Myocyte (in vitro differentiated cells): ENCODE measurements at regions not wholly inside any gene's neighbourhood (a gene's known extent, or its start where the extent isn't known, plus 50 kb on each side); places are given as distances from the start of the nearest gene placed in this dataset.
A peak's percentile ranks its signal among the peaks of the same experiment; 100 is the strongest.
"Not testable (repeated sequence)": the region's sequence is repeated elsewhere in the genome, so short reads cannot be mapped to it uniquely, and the experiment has no call there.

Experiments
- DNase-seq: peaks from one replicate; pipeline ENCODE4 v3.0.0-alpha.2; 2012; ENCODE audit warnings: low read depth

DNA sequence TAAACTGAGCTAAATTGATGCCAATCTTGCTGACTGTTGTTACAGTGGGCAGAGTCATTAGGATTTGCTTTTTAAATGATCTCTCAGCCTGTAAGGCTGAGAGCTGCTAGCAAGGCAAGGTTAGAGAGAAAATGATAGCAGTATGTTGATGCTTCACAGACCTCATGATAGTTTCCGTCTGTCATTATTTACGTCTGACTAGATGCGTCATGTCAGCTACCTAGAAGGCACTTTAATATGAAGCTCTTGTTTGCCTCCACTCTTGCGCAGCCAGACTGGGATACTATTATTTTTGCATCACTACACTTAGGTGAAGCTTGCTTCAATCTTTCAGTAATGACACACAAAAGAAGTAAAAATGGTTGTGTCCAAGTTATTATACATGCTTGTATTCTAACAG, 313.8 kb downstream of the LNPK start:
- no peak for DNase-seq

DNA sequence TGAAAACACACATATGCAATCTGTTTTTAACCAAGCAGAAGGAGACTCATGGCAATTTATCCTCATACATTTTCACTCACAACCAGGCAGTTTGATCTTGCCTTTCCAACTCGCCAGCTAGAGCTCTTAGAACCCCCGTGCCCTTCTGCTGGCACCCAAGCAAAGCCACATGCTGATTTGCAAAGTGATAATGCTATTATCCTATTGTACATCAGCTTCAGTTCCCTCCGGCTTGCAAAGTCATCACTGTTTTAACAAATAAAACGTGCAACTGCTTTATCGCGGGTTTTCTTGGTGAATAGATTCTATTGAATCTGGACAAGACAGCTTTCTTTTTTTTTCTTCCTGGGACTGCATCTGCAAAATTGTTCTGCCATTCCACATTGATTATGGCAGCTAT, 314.6 kb downstream of the LNPK start:
- DNase-seq, result no peak

DNA sequence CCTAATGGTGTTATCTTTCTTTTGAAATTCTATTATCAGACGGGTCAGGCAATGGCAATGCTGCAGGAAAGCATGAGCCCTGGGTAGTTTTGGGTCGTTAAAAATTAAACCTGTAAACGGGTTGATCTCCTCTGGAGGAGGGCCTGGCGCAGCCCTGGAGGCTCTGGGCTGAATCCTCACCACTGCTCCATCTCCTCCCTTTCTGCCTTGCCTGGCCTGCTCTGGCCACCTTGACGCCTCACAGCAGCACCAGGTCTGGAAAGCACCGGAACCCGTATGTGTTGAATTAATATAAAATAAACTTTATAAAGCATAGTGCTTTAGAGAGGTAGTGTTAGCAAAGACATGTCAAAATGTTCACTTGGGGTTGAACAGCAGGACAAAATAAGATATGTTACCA, 316.1 kb downstream of the LNPK start:
- DNase-seq, result no peak

DNA sequence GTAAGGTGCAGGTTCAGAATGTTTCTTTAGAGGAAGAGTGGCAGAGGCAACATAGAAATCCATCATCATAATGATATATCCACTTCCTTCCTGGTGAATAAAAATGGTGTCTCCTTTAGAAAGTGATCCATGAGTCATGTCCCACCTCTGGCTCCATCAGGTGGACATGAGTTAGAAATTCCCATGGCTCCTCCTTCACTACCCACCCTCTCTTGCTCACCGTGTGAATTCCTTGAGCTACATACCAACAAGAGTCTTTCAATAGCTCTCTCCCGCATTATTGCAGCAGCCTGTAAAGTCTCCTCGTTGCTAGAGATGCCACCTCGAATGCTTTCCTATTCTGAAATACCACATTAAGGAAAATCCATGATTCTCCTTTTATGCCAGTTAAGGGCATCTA, 317.6 kb downstream of the LNPK start:
- DNase-seq, result no peak

DNA sequence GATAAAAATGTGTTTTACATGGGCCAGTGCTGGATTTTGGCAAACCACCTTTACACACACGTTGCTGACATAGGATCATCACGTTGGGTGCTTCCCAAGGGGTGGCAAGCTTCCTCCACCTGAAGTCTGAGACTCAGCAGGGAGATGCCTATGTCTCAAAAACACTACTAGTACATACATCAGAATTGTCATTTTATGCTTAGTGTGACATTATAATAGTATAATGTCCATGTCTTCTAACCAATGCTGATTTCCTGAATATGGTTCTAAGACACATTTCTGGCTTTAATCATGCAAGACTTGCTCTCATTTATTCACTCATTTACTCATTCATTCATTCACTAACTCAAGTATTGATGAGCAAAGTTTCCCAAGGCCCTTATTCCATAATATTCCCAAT, 322.3 kb downstream of the LNPK start:
- DNase-seq, result no peak

DNA sequence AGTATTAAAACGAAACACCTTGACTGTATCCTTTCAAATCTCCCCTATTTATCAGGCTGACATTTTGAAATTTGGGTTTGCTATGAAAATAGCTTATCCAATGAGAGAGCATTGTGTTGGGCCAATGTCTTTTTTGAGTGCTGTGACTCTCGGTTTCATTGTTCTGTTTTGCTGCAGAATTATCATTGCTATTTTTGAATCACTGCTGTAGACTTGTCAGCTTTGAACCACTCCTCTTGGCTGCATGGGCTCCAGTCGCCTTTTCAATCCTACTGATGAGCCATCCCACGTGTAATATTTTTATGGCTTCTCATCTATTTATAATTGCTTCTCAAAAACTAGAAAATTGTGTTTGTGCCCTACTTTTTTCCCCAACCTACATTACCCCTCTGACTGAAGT, 322.8 kb downstream of the LNPK start:
- DNase-seq, result no peak

DNA sequence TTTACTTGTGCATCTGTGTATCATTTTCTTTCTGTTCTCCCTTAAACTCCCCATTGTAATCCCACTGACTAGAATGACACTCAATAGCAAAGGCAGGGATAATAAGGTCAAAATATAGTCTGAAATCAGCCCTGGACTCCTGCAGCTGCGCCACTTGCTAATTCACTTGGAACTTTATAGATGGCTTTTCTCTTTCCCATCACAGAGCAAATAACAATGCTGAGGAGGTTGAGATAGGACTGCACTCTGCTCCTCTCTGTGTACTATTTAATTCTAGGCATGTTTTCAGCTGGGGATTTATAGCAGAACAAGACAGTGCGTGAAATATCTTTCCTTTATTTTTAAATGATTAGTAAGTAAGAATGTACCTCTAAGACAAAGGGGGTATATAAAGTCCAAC, 324.2 kb downstream of the LNPK start:
- DNase-seq, result no peak

DNA sequence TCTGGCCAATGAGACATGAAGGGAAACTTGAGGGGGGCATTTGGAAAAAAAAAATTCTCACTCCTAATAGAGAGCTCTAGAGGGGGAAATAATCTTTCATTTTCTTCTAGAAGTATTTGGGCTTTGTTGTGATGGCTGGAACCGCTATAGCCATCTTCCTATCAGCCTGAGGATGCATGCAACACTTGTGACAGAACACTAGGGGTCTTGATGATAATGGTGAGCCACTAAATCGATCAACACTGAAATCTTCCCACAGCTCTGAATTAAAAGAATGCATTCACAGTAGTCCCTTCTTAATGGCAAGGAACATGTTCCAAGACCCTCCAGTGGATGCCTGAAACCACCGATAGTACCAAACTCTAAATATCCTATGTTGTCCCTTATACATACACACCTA, 325.3 kb downstream of the LNPK start:
- DNase-seq, result no peak

DNA sequence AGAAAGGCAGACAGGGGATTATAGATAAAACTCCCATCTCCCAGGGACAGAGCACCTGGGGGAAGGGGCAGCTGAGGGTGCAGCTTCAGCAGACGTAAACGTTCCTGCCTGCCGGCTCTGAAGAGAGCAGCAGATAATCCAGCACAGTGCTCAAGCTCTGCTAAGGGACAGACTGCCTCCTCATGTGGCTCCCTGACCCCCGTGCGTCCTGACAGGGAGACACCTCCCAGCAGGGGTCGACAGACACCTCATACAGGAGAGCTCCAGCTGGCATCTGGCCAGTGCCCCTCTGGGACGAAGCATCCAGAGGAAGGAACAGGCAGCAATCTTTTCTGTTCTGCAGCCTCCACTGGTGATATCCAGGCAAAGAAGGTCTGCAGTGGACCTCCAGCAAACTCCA, 333.3 kb downstream of the LNPK start:
- not testable (repeated sequence) for DNase-seq

DNA sequence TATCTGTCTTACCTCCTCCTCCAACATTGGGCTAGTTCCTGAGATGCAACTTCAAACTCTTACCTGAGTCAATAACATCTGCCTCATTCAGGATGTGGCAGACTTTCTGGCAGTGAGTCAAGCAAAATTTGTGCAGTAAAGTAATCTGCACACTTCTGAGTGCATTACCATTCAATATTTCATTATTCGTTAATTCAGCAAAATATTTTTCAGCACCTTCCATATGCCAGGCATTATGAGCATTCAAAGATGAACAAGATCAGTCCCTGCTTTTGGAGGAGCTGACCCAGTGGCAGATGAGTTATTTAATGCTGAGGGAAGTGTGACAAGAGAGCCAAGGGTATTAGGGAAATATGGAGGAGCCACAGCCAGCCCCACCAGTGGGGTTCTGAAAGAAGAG, 339.7 kb downstream of the LNPK start:
- no peak for DNase-seq

DNA sequence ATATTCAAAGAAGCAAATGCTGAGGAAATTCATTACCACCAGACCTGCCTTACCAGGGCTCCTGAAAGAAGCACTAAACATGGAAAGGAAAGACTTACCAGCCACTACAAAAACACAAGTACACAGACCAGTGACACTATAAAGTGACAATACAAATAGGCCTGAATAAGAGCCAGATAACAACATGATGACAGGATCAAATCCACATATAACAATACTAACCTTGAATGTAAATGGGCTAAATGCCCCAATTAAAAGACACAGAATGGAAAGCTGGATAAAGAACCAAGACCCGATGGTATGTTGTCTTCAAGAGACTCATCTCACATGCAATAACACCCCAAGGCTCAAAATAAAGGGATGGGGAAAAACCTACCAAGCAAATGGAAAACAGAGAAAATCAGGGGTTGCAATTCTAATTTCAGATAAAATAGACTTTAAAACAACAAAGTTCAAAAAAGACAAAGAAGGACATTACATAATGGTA, 353.4 kb downstream of the LNPK start:
- no peak for DNase-seq

DNA sequence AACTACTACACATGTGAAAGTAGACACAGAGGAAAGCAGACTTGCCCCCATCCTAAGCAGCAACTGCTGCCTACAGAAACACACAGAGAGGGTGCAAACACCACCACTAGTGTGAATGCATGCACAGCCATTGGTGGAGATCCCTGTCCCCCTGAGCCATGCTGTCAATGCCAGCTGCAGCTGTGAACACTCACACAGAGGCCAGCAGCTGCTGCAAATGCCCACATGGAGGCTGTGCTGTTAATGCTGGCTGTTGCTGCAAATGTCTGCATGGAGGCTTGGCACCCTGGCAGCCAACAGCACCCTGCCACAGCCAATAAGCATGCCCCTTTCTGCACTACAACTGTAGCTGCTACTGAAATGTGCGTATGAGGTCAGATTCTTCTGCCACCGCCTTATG, 355.0 kb downstream of the LNPK start:
- peak; percentile 1 for DNase-seq

DNA sequence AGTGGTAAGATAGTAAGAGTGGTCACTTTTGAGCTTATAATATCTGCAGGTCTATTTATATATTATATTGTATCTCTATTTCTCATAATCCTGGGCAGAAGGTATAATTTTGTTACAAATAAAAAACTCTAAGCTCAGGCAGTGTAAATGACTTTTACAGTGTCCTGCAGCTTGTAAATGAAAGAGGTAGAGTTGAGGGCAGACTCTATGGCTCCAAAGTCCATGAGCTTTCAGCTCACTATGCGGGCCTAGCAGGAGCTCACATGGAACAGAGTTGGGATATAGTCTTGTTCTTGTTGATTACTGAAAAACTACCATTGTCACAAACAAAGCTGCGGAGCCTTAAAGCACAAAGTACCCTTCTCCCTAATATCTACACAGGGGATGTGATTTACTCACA, 361.4 kb downstream of the LNPK start:
- DNase-seq, result no peak

DNA sequence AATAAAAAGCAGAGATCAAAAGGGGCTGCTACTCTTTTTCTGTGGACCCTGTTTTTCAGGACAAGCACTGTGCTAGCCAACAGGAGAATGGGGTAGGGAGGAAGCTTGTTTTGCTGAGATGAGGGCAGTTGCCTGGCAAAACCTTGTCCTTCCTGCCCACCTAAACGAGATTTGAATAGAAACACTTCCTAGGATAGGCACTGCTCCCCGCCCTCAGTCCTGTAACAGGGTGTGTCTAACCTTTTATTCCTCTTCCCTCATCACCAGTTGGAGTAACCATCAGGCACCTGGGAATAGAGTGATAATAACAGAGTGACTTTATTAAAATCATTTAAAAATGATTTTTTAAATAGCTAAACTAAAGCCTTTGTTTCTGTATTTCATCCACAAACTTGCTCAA, 368.8 kb downstream of the LNPK start:
- DNase-seq, result no peak

DNA sequence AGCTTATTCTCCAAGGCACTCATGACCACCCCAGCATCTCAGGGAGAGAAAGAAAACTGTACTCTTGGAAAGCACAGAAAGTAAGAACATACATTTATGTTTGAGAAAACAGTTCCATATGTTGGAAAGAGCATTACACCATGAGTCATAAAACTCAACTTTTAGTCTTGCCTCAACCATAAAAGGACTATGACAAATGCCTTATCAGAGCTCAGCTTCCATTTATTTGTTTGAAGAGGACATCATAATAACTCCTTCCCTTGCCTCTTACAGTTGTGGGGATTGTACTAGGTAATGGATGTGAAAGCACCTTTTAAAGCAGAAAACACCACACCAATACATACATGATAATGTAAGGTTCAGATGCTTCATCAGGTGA, 370.8 kb downstream of the LNPK start:
- no peak for DNase-seq

DNA sequence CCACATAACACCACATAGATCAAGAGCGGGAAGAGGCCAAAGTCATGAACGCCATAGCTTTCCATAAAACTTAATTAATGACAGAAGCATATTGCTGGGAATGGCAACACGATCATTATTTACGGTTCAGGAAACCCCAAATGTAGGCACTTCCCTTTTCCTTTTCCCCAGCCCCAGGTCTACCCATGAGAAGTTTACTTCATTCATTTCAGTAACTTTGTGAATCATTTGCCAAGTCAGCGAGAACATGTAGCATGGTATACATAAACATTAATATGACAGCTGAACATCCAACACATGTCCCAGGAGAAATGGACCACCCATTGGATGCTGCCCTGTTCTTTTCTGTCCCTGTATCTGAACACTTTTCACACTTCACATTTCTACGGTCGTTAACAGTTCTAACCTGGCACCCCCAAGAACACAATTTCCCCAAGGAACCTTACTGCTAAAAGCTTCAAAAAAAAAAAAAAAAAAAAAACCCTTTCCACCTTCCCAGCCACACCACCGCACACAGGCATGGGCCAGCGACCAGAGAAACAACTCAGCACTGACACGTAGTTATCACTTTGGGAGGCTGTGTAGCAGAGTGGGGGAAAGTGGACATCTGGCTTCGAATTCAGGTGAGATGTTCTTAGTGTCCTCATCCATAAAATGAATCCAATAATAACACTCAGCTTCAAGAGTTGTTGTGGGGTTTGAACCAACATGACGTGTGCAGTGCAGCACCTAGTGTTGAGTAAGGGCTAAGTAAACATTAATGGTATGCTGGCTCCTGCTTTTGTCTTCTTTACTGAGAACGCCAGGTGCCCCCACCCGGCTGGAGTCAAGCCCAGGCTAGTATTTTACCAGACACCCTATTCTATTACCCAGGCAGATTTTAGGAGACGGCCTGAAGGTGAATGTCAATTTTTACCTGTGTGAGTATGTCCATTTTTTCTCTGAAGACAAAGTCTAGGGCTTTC, 371.5 kb downstream of the LNPK start:
- DNase-seq, result no peak

DNA sequence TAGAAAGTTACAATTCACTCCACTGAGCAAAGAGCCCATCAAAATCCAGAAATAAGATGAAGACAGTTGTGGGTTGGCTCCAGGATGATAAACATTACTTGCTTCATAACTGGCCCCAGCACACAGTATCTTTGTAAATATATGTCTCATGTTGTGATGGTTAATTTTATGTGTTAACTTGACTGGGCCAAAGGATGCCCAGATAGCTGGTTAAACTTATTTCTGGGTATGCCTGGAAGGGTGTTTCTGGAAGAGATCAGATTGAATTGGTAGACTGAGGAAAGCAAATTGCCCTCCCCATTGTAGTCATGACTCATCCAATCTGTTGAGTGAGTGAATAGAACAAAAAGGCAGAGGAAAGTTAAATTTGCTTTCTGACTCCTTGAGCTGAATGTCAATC, 373.8 kb downstream of the LNPK start:
- no peak for DNase-seq

DNA sequence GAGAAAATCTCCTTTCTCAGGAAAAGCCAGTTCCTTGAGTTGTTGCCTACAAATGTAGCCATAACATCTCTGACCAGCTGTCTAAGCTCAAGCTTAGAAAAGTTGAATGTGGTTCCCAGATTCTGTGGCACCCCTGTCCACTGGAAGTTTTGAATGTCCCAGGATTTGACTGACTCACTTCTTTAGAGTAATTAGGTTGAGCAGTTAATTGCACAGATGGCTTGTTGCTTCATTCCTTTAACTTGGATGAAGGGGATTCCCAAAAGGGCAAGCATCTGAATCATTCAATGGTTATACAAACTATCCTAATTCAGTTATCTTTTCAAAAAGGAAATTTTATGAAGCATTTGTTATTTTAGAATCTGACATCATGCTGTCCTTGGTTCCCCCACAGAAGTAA, 374.7 kb downstream of the LNPK start:
- no peak for DNase-seq

DNA sequence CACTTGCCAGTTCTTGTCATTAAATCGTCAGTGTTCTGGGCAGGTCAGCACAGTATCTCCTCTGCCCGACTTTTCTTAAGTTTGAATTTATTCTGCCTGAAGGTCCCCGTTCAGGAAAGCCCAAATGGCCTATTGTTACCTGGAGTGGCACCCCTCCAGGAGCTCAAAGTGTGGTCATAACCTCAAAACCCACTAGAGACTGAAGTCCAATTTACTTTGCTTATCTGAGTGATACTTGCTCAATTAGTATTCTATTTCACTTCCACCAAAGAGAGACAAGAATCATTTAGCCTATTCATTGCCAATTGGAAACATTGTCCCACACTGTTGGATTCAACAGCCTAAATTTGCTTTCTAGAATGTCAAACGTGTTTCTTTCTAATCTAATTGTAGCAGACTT, 375.3 kb downstream of the LNPK start:
- DNase-seq, result no peak

DNA sequence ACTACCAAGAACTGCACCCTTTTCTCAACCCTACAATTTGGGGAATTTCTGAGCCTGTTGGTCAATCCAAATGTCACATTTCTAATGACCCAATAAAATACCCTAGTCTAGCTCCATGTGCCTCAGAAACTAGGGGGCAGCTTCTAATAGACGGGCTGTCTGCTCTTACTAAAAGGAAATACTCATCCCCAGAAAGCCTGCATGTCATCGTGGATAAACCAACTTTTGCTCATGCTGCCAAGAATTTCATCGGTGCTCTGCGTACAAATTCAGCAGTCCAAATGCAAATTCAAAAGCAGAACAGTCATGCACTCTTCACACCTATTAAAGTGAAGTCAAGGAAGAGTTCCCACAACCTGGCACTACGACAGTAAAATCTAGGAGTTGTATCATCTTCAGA, 377.3 kb downstream of the LNPK start:
- no peak for DNase-seq

DNA sequence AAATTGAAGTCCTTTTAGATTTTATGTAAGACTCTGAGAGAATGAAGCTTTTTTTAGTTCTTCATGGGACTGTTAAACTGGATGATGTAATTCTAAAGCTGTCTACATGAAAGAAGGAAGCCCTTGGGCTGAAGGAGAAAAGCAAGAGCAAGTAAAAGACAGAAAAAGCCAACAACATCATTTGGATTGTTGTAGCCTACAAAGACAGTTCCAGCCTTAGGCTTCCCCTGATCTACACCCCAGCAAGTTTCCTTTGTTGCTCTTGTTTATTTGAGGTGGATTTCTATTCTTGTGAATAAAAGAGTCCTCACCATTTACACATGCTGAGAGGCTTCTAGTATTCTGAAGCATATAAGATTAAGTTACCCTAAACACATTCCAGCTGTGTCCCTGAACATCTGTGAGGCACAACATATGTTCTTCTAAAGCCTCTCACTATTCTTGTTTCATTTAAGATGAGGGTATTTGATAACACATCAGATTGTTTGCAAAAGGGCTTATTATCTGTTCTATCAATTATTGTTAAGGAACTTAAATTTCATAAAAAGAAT, 377.8 kb downstream of the LNPK start:
- no peak for DNase-seq

DNA sequence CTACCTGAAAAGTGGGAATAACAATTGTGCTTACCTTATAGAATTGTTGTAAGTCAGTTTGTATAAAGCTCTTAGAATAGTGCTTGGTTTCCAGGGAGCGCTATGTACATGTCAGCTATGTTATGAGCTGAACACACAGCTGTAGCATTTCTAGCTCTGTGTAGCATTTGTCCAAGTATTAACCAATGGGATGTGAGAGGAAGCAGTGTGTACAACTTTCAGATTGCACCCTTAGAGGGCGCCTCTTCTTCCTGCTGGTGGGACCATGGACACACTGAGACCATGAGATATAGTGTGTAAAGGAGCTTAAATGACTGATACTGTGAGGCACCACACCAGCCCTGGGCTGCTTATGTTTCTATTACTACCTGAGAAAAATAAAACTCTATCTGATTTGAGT, 380.2 kb downstream of the LNPK start:
- no peak for DNase-seq

DNA sequence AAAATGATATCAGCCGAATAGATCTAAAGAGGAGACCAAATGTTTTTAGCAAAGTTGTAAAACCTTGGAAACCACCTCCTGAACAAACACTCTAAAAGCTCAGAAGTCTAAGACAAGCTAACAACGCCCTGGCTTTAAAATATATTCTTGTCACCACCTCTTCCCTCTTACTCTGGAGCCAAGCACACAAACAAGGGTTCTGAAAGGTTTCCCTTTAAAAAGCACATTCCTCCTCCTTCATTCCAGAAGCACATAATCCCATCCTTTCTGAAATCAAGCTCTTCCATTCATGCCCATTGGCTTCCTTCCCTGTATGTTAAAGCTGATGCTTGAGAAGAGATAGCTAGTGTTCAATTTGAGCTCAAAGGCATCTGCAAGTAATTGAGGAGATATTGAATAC, 382.0 kb downstream of the LNPK start:
- DNase-seq, result no peak
